IMR-90 (cell line): ENCODE measurements at regions not wholly inside any gene's neighbourhood (a gene's known extent, or its start where the extent isn't known, plus 50 kb on each side); places are given as distances from the start of the nearest gene placed in this dataset.

Experiments
- CEBPB ChIP-seq: IDR thresholded peaks from 2 replicates; pipeline ENCODE4 v1.6.1; 2012; ENCODE audit warnings: low read depth, low read length, improper control_type of control experiment
- CTCF ChIP-seq: conservative IDR thresholded peaks from 2 replicates; pipeline ENCODE4 v1.5.1; 2012; ENCODE audit warnings: mild to moderate bottlenecking, low read depth, low read length, improper control_type of control experiment
- MAFK ChIP-seq: IDR thresholded peaks from 2 replicates; pipeline ENCODE4 v1.6.1; 2012; ENCODE audit warnings: low read depth, low read length, improper control_type of control experiment

GRCh38 chr2:35356332-35356731 lies 999.2 kb upstream of the CRIM1 start:
- TF ChIP-seq CTCF (no peak), MAFK (no peak), CEBPB (no peak)
